ENCODE measurements at regions not wholly inside any gene's neighbourhood (a gene's known extent, or its start where the extent isn't known, plus 50 kb on each side); places are given as distances from the start of the nearest gene placed in this dataset.

GRCh38 chr17:79243603-79243990 is 169.0 kb downstream of the ENGASE start:
- WGBS, 5 donors: 89 to 96% (median 93%) methylated on average over 4 of the region's 4 CpGs
- no peak for DNase-seq
- H3K27me3 ChIP-seq: peaks cover 0 to 66% (median 13%) of the 10 kb centered on the region in 3 donors
- no peaks in the 10 kb centered on the region for H3K4me1 ChIP-seq
- H3K4me3 ChIP-seq: no peak overlapping the region
- no peak for TF ChIP-seq POLR2AphosphoS5 (IDR thresholded peaks at IDR 0.05)
- no peak for TF ChIP-seq POLR2A (IDR thresholded peaks at IDR 0.05)
- no peak for TF ChIP-seq CTCF (IDR thresholded peaks at IDR 0.05)
- no peak for TF ChIP-seq EP300 (IDR thresholded peaks at IDR 0.05)
- intact Hi-C loops (cut with DNase I; ENCODE audit: low total_unique reads): no loop called here
- no peaks in the 10 kb centered on the region for H3K36me3 ChIP-seq
- H3K27ac ChIP-seq: no peak overlapping the region
- peaks cover 0 to 6% (median 3%) of the 10 kb centered on the region in 4 donors for H3K9me3 ChIP-seq

DNA sequence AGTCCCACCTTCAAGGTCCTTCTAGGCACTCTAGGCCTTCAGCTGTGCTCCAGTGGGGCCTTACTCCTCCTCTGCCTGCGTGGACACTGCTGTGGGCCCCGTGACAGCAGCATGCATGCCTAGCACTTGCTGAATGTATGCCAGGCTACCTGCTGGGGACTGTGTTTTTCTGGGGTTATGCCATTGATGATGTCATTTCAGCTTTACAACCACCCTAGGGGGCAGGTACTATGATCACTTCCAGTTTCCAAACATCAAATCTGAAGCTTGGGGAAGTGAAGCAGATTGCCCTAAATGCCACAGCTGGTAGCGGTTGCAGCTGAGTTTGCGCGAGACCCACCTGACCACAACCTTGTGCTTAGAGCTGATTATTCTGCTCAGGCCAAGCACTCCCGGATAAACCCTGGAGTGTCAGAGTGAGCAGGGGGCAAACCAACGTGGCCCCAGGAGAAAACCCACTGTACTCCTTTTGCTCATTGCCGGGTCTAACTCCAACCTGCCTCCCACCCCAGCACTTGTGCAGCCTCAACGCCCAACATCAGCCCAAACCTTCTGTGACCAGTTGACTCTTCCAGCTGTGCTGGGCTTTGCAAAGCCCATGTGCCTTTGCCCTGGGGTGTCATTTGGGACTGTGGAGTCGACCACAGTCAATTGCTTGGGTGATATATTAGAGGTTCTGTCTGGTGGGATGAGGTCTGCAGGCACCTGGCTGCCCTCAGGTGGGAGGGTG is 168.4 kb downstream of the ENGASE start:
- no peak for TF ChIP-seq EP300 (IDR thresholded peaks at IDR 0.05)
- no peak for TF ChIP-seq POLR2AphosphoS5 (IDR thresholded peaks at IDR 0.05)
- no peak for TF ChIP-seq CTCF (IDR thresholded peaks at IDR 0.05)
- no peak for TF ChIP-seq POLR2A (IDR thresholded peaks at IDR 0.05)
- Histone ChIP-seq H3K36me3 (no peaks in the 10 kb centered on the region), H3K4me1 (no peaks in the 10 kb centered on the region), H3K27me3 (peaks cover 0 to 66% (median 11%) of the 10 kb centered on the region in 3 donors), H3K27ac (no peak overlapping the region), H3K9me3 (peaks cover 0 to 6% (median 3%) of the 10 kb centered on the region in 4 donors), H3K4me3 (no peak overlapping the region)
- intact Hi-C loops (cut with DNase I; ENCODE audit: low total_unique reads): no loop called here
- no peak for DNase-seq
- WGBS, 5 donors: 56 to 65% (median 60%) methylated on average over 7 to 10 of the region's 10 CpGs

DNA sequence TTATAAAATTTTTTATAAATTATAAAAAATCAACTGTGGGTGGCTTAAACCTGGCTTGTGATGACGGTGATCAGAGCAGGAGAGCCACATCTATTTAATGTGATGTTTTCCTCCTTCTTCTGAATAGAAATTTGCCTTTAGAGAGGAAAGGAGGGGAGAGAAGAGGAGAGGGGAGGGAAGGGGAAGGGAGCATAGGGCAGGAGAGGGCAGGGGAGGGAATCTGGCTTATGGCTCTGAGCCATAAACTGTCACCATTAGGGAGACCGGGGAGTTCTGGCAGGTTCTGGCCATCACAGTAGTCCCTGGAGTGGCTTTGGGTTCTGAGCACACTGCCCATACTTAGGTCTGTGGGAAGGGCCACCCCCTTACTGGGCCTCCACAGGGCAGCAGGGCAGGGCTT is 167.8 kb downstream of the ENGASE start:
- WGBS, 5 donors: 56 to 73% (median 64%) methylated on average over 2 of the region's 2 CpGs
- Histone ChIP-seq H3K4me3 (no peak overlapping the region), H3K9me3 (peaks cover 0 to 6% (median 3%) of the 10 kb centered on the region in 4 donors), H3K36me3 (no peaks in the 10 kb centered on the region), H3K27me3 (peaks cover 0 to 63% (median 11%) of the 10 kb centered on the region in 3 donors), H3K4me1 (no peaks in the 10 kb centered on the region), H3K27ac (no peak overlapping the region)
- no peak for DNase-seq
- TF ChIP-seq POLR2A (IDR thresholded peaks at IDR 0.05): no peak
- no peak for TF ChIP-seq CTCF (IDR thresholded peaks at IDR 0.05)
- TF ChIP-seq POLR2AphosphoS5 (IDR thresholded peaks at IDR 0.05): no peak
- TF ChIP-seq EP300 (IDR thresholded peaks at IDR 0.05): no peak
- intact Hi-C loops (cut with DNase I; ENCODE audit: low total_unique reads): no loop called here

DNA sequence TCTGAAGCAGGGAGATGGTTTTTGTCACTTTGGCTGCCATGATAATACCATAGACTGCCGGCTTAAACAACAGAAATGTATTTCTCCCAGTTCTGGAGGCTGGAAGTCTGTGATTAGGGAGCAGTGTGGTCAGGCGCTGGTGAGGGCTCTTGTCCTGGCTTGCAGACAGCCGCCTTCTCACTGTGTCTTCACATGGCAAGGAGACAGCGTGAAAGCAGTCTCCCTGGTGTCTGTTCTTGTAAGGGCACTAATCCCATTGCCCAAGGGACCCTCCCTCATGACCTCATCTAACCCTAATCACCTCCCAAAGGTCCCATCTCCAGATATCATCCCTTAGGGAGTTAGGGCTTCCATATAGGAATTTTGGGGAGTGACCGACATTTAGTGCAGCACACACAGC is 167.0 kb downstream of the ENGASE start:
- no peak overlapping the region for H3K27ac ChIP-seq
- intact Hi-C loops (cut with DNase I; ENCODE audit: low total_unique reads): no loop called here
- peaks cover 0 to 56% (median 11%) of the 10 kb centered on the region in 3 donors for H3K27me3 ChIP-seq
- no peak for DNase-seq
- H3K4me3 ChIP-seq: no peak overlapping the region
- no peaks in the 10 kb centered on the region for H3K36me3 ChIP-seq
- WGBS, 5 donors: 82 to 91% (median 85%) methylated on average over 5 of the region's 5 CpGs
- no peak for TF ChIP-seq CTCF (IDR thresholded peaks at IDR 0.05)
- TF ChIP-seq POLR2AphosphoS5 (IDR thresholded peaks at IDR 0.05): no peak
- no peak for TF ChIP-seq POLR2A (IDR thresholded peaks at IDR 0.05)
- TF ChIP-seq EP300 (IDR thresholded peaks at IDR 0.05): no peak
- no peaks in the 10 kb centered on the region for H3K4me1 ChIP-seq
- peaks cover 0 to 6% (median 3%) of the 10 kb centered on the region in 4 donors for H3K9me3 ChIP-seq
